ENCODE measurements at regions not wholly inside any gene's neighbourhood (a gene's known extent, or its start where the extent isn't known, plus 50 kb on each side); places are given as distances from the start of the nearest gene placed in this dataset.

- DNase-seq = no peak
Observed at GRCh38 chr1:29746076-29746665, 509.8 kb downstream of the PTPRU start.

- no peak for DNase-seq
Observed at GRCh38 chr1:29744684-29745490, 508.6 kb downstream of the PTPRU start.

GRCh38 chr1:29743931-29744330 lies 507.6 kb downstream of the PTPRU start:
- DNase-seq = no peak

- DNase-seq = no peak
Observed at GRCh38 chr1:29743264-29743663, 506.9 kb downstream of the PTPRU start.

GRCh38 chr1:29739176-29739575 lies 502.9 kb downstream of the PTPRU start:
- DNase-seq = no peak

GRCh38 chr1:29736582-29737188 lies 500.4 kb downstream of the PTPRU start:
- no peak for DNase-seq

- DNase-seq = no peak
Observed at GRCh38 chr1:29732453-29732852, 496.1 kb downstream of the PTPRU start.

- no peak for DNase-seq
Observed at GRCh38 chr1:29730623-29731022, 494.3 kb downstream of the PTPRU start.

- DNase-seq = no peak
Observed at GRCh38 chr1:29729281-29729680, 493.0 kb downstream of the PTPRU start.

GRCh38 chr1:29728703-29729102 lies 492.4 kb downstream of the PTPRU start:
- DNase-seq = no peak

- no peak for DNase-seq
Observed at GRCh38 chr1:29725262-29725661, 488.9 kb downstream of the PTPRU start.

- DNase-seq = no peak
Observed at GRCh38 chr1:29722598-29722997, 486.3 kb downstream of the PTPRU start.

- DNase-seq = no peak
Observed at GRCh38 chr1:29719253-29719652, 482.9 kb downstream of the PTPRU start.

GRCh38 chr1:29718791-29719190 lies 482.5 kb downstream of the PTPRU start:
- DNase-seq = no peak

- no peak for DNase-seq
Observed at GRCh38 chr1:29716306-29716705, 480.0 kb downstream of the PTPRU start.

GRCh38 chr1:29713857-29714256 lies 477.5 kb downstream of the PTPRU start:
- DNase-seq = no peak

GRCh38 chr1:29712801-29713200 lies 476.5 kb downstream of the PTPRU start:
- no peak for DNase-seq

- DNase-seq = no peak
Observed at GRCh38 chr1:29712284-29712651, 475.9 kb downstream of the PTPRU start.

GRCh38 chr1:29711582-29712283 lies 475.4 kb downstream of the PTPRU start:
- DNase-seq = no peak

GRCh38 chr1:29709704-29710280 lies 473.5 kb downstream of the PTPRU start:
- DNase-seq = peak; percentile 28 to 45

- DNase-seq = peak; percentile 18 to 44
Observed at GRCh38 chr1:29708796-29709703, 472.7 kb downstream of the PTPRU start.

- DNase-seq = no peak
Observed at GRCh38 chr1:29708381-29708780, 472.1 kb downstream of the PTPRU start.

Measured in NCI-H187 (cell line).